Right cardiac atrium (tissue), 5 donors: ENCODE measurements at regions not wholly inside any gene's neighbourhood (a gene's known extent, or its start where the extent isn't known, plus 50 kb on each side); places are given as distances from the start of the nearest gene placed in this dataset.

Source experiments
- ATAC-seq, 2 donors: fragments of 200-7000 bp; cut with Tn5 transposase; one replicate each; pipeline versions ENCODE4 v1.8.0 to v1.9.1; 2020; ENCODE audit warnings: moderate library complexity in 2 of 2, mild to moderate bottlenecking in 1 of 2
- DNase-seq, 3 donors: peaks; one replicate each; pipeline ENCODE4 v3.0.0-alpha.2; 2020
- H3K27ac ChIP-seq: one replicate; pipeline ENCODE4 v1.5.1; 2013; ENCODE audit warnings: mild to moderate bottlenecking, low read length, control low read depth, moderate library complexity
- H3K27me3 ChIP-seq: one replicate; pipeline ENCODE4 v1.6.1; 2013; ENCODE audit not compliant: control insufficient read depth, insufficient read depth
- H3K4me1 ChIP-seq: one replicate; pipeline ENCODE4 v1.6.1; 2013; ENCODE audit warnings: low read length; ENCODE audit not compliant: control insufficient read depth, insufficient read depth
- H3K4me3 ChIP-seq: one replicate; pipeline ENCODE4 v1.5.1; 2013; ENCODE audit warnings: low read length, control low read depth
- H3K9me3 ChIP-seq: one replicate; pipeline ENCODE4 v1.6.1; 2013; ENCODE audit warnings: low read length; ENCODE audit not compliant: control insufficient read depth
- WGBS: extraction: QIAGEN DNeasy Blood & Tissue Kit; methylation state at CpG from one replicate; pipeline ENCODE4 v1.1.7; 2013; 5-methylcytosine and 5-hydroxymethylcytosine counted together
- intact Hi-C, 4 donors: fragments of 100-400 bp; cut with DNase I; formaldehyde crosslinking; loops; one replicate each; pipeline versions ENCODE4 v1.11.0 to v1.14.0; 2022 to 2023
- donor health status: healthy with polysubstance abuse.
- donor health status: DM: no; HTN: yes; CAD: no.
- donor health status: DM: no; HTN: no; CAD: no.
- donor health status: DM: no; HTN: yes; CAD: no; lungs with severe emphysema.
- donor health status: DM: yes; HTN: yes; CAD: no.

GRCh38 chr11:92406472-92406871, 181.9 kb downstream of the FAT3 start:
- Histone ChIP-seq H3K4me1 (no peaks in the 10 kb centered on the region), H3K9me3 (no peaks in the 10 kb centered on the region), H3K27ac (no peak overlapping the region), H3K27me3 (no peaks in the 10 kb centered on the region), H3K4me3 (no peak overlapping the region)
- WGBS: 70% methylated on average over 2 of the region's 2 CpGs
- DNase-seq: no peak
- ATAC-seq: no peak
- intact Hi-C loops: no loop called here

- DNase-seq (no peak), ATAC-seq (no peak)
- 23% methylated on average over 3 of the region's 3 CpGs for WGBS
- Histone ChIP-seq H3K4me3 (no peak overlapping the region), H3K4me1 (no peaks in the 10 kb centered on the region), H3K27me3 (no peaks in the 10 kb centered on the region), H3K9me3 (no peaks in the 10 kb centered on the region), H3K27ac (no peak overlapping the region)
- intact Hi-C loops: no loop called here
These were observed 184.7 kb downstream of the FAT3 start for GRCh38 chr11:92409355-92409754.

GRCh38 chr11:92409956-92410355, 185.3 kb downstream of the FAT3 start:
- ATAC-seq: no peak
- intact Hi-C loops: no loop called here
- H3K27me3 ChIP-seq: no peaks in the 10 kb centered on the region
- H3K4me3 ChIP-seq: no peak overlapping the region
- no peaks in the 10 kb centered on the region for H3K4me1 ChIP-seq
- H3K27ac ChIP-seq: no peak overlapping the region
- 84% methylated on average over 3 of the region's 3 CpGs for WGBS
- DNase-seq: no peak
- H3K9me3 ChIP-seq: no peaks in the 10 kb centered on the region

- WGBS: 73% methylated on average over 1 of the region's 1 CpG
- Histone ChIP-seq H3K4me1 (no peaks in the 10 kb centered on the region), H3K9me3 (no peaks in the 10 kb centered on the region), H3K4me3 (no peak overlapping the region), H3K27me3 (no peaks in the 10 kb centered on the region), H3K27ac (no peak overlapping the region)
- intact Hi-C loops: no loop called here
- DNase-seq (no peak), ATAC-seq (no peak)
These were observed 185.9 kb downstream of the FAT3 start for GRCh38 chr11:92410526-92410925.

GRCh38 chr11:92411431-92411830, 186.8 kb downstream of the FAT3 start:
- ATAC-seq (no peak), DNase-seq (no peak)
- 87% methylated on average over 5 of the region's 5 CpGs for WGBS
- intact Hi-C loops: no loop called here
- no peaks in the 10 kb centered on the region for H3K4me1 ChIP-seq
- H3K27me3 ChIP-seq: no peaks in the 10 kb centered on the region
- H3K9me3 ChIP-seq: no peaks in the 10 kb centered on the region
- no peak overlapping the region for H3K27ac ChIP-seq
- H3K4me3 ChIP-seq: no peak overlapping the region

GRCh38 chr11:92413757-92414513, 189.3 kb downstream of the FAT3 start:
- H3K27me3 ChIP-seq: no peaks in the 10 kb centered on the region
- H3K27ac ChIP-seq: no peak overlapping the region
- intact Hi-C loops: no loop called here
- H3K4me3 ChIP-seq: no peak overlapping the region
- DNase-seq: no peak
- no peaks in the 10 kb centered on the region for H3K9me3 ChIP-seq
- WGBS: 86% methylated on average over 7 of the region's 7 CpGs
- no peaks in the 10 kb centered on the region for H3K4me1 ChIP-seq
- no peak for ATAC-seq

GRCh38 chr11:92416971-92417725, 192.5 kb downstream of the FAT3 start:
- Histone ChIP-seq H3K9me3 (no peaks in the 10 kb centered on the region), H3K27me3 (no peaks in the 10 kb centered on the region), H3K4me1 (no peaks in the 10 kb centered on the region), H3K4me3 (no peak overlapping the region), H3K27ac (no peak overlapping the region)
- no peak for ATAC-seq
- 88% methylated on average over 1 of the region's 1 CpG for WGBS
- no peak for DNase-seq
- intact Hi-C loops: no loop called here

- DNase-seq (no peak), ATAC-seq (no peak)
- intact Hi-C loops: no loop called here
- no peak overlapping the region for H3K27ac ChIP-seq
- no peaks in the 10 kb centered on the region for H3K27me3 ChIP-seq
- no peaks in the 10 kb centered on the region for H3K4me1 ChIP-seq
- H3K9me3 ChIP-seq: no peaks in the 10 kb centered on the region
- WGBS: 87% methylated on average over 6 of the region's 6 CpGs
- no peak overlapping the region for H3K4me3 ChIP-seq
These were observed 198.8 kb downstream of the FAT3 start for GRCh38 chr11:92423115-92424034.

GRCh38 chr11:92424281-92424680, 199.7 kb downstream of the FAT3 start:
- Histone ChIP-seq H3K9me3 (no peaks in the 10 kb centered on the region), H3K4me3 (no peak overlapping the region), H3K27ac (no peak overlapping the region), H3K4me1 (no peaks in the 10 kb centered on the region), H3K27me3 (no peaks in the 10 kb centered on the region)
- ATAC-seq (no peak), DNase-seq (no peak)
- intact Hi-C loops: no loop called here

GRCh38 chr11:92425127-92425526, 200.5 kb downstream of the FAT3 start:
- H3K27ac ChIP-seq: no peak overlapping the region
- DNase-seq (no peak), ATAC-seq (no peak)
- intact Hi-C loops: no loop called here
- H3K4me3 ChIP-seq: no peak overlapping the region
- H3K27me3 ChIP-seq: no peaks in the 10 kb centered on the region
- 74% methylated on average over 6 of the region's 6 CpGs for WGBS
- no peaks in the 10 kb centered on the region for H3K4me1 ChIP-seq
- H3K9me3 ChIP-seq: no peaks in the 10 kb centered on the region

- Histone ChIP-seq H3K4me3 (no peak overlapping the region), H3K27me3 (no peaks in the 10 kb centered on the region), H3K27ac (no peak overlapping the region), H3K4me1 (no peaks in the 10 kb centered on the region), H3K9me3 (no peaks in the 10 kb centered on the region)
- ATAC-seq (no peak), DNase-seq (no peak)
- 66% methylated on average over 4 of the region's 4 CpGs for WGBS
- intact Hi-C loops: no loop called here
These were observed 207.9 kb downstream of the FAT3 start for GRCh38 chr11:92432515-92432914.
